ENCODE measurements at regions not wholly inside any gene's neighbourhood (a gene's known extent, or its start where the extent isn't known, plus 50 kb on each side); places are given as distances from the start of the nearest gene placed in this dataset.
"Not testable (repeated sequence)": the region's sequence is repeated elsewhere in the genome, so short reads cannot be mapped to it uniquely, and the experiment has no call there.

GRCh38 chr13:69243366-69243765 is 864.3 kb upstream of the ATXN8OS start:
- no peaks in the 10 kb centered on the region for H3K27me3 Mint-ChIP-seq
- H3K27ac Mint-ChIP-seq = no peak overlapping the region
- DNase-seq = no peak
- no peaks in the 10 kb centered on the region for H3K36me3 Mint-ChIP-seq
- no peak for ATAC-seq
- H3K4me1 Mint-ChIP-seq = no peaks in the 10 kb centered on the region
- H3K9me3 Mint-ChIP-seq (ENCODE audit: low read depth) = peaks cover 2% of the 10 kb centered on the region
- CTCF ChIA-PET = no interaction called here
- H3K4me3 Mint-ChIP-seq = no peak overlapping the region

GRCh38 chr13:69234171-69234570 is 873.5 kb upstream of the ATXN8OS start:
- ATAC-seq (no peak), DNase-seq (no peak)
- H3K9me3 Mint-ChIP-seq (ENCODE audit: low read depth) = peaks cover 18% of the 10 kb centered on the region
- no peak overlapping the region for H3K27ac Mint-ChIP-seq
- no peak overlapping the region for H3K4me3 Mint-ChIP-seq
- CTCF ChIA-PET = no interaction called here
- no peaks in the 10 kb centered on the region for H3K27me3 Mint-ChIP-seq
- no peaks in the 10 kb centered on the region for H3K4me1 Mint-ChIP-seq
- H3K36me3 Mint-ChIP-seq = no peaks in the 10 kb centered on the region

GRCh38 chr13:69226427-69226826 is 881.2 kb upstream of the ATXN8OS start:
- Mint-ChIP-seq H3K27ac (no peak overlapping the region), H3K4me1 (no peaks in the 10 kb centered on the region), H3K27me3 (no peaks in the 10 kb centered on the region), H3K4me3 (no peak overlapping the region), H3K36me3 (no peaks in the 10 kb centered on the region), H3K9me3 (ENCODE audit: low read depth) (peaks cover 16% of the 10 kb centered on the region)
- CTCF ChIA-PET = no interaction called here
- DNase-seq = no peak
- no peak for ATAC-seq

- ATAC-seq = not testable (repeated sequence)
Observed at GRCh38 chr13:69221633-69222498, 885.8 kb upstream of the ATXN8OS start.

GRCh38 chr13:69213396-69213795 is 894.2 kb upstream of the ATXN8OS start:
- Mint-ChIP-seq H3K36me3 (no peaks in the 10 kb centered on the region), H3K27ac (no peak overlapping the region), H3K4me1 (no peaks in the 10 kb centered on the region), H3K9me3 (ENCODE audit: low read depth) (peaks cover 7% of the 10 kb centered on the region), H3K27me3 (no peaks in the 10 kb centered on the region), H3K4me3 (no peak overlapping the region)
- ATAC-seq (no peak), DNase-seq (no peak)
- CTCF ChIA-PET = no interaction called here

More at GRCh38 chr13:69221633-69222498, 885.8 kb upstream of the ATXN8OS start:
- H3K27ac Mint-ChIP-seq, H3K4me1 Mint-ChIP-seq, H3K4me3 Mint-ChIP-seq, CTCF ChIA-PET, H3K36me3 Mint-ChIP-seq, H3K27me3 Mint-ChIP-seq, DNase-seq: not testable (repeated sequence)
- H3K9me3 Mint-ChIP-seq (ENCODE audit: low read depth) = peaks cover 12% of the 10 kb centered on the region

GRCh38 chr13:69204620-69205019 is 903.0 kb upstream of the ATXN8OS start:
- Mint-ChIP-seq H3K36me3 (no peaks in the 10 kb centered on the region), H3K4me3 (no peak overlapping the region), H3K27me3 (no peaks in the 10 kb centered on the region), H3K4me1 (no peaks in the 10 kb centered on the region), H3K27ac (no peak overlapping the region), H3K9me3 (ENCODE audit: low read depth) (peaks cover 4% of the 10 kb centered on the region)
- no peak for DNase-seq
- ATAC-seq = no peak
- CTCF ChIA-PET = no interaction called here

- peaks cover 4% of the 10 kb centered on the region for H3K9me3 Mint-ChIP-seq (ENCODE audit: low read depth)
- H3K4me1 Mint-ChIP-seq = no peaks in the 10 kb centered on the region
- no peak overlapping the region for H3K27ac Mint-ChIP-seq
- no peak overlapping the region for H3K4me3 Mint-ChIP-seq
- CTCF ChIA-PET = no interaction called here
- ATAC-seq = no peak
- DNase-seq = no peak
- no peaks in the 10 kb centered on the region for H3K36me3 Mint-ChIP-seq
- no peaks in the 10 kb centered on the region for H3K27me3 Mint-ChIP-seq
Observed at GRCh38 chr13:69202996-69203395, 904.6 kb upstream of the ATXN8OS start.

GRCh38 chr13:69199664-69200063 is 908.0 kb upstream of the ATXN8OS start:
- no peak overlapping the region for H3K27ac Mint-ChIP-seq
- no peaks in the 10 kb centered on the region for H3K36me3 Mint-ChIP-seq
- no peaks in the 10 kb centered on the region for H3K27me3 Mint-ChIP-seq
- H3K4me3 Mint-ChIP-seq = no peak overlapping the region
- H3K4me1 Mint-ChIP-seq = no peaks in the 10 kb centered on the region
- CTCF ChIA-PET = no interaction called here
- peaks cover 3% of the 10 kb centered on the region for H3K9me3 Mint-ChIP-seq (ENCODE audit: low read depth)
- ATAC-seq (no peak), DNase-seq (no peak)

- Mint-ChIP-seq H3K4me1 (no peaks in the 10 kb centered on the region), H3K36me3 (no peaks in the 10 kb centered on the region), H3K9me3 (ENCODE audit: low read depth) (peaks cover 3% of the 10 kb centered on the region), H3K27ac (no peak overlapping the region), H3K4me3 (no peak overlapping the region), H3K27me3 (no peaks in the 10 kb centered on the region)
- DNase-seq (no peak), ATAC-seq (no peak)
- CTCF ChIA-PET = no interaction called here
Observed at GRCh38 chr13:69198706-69199105, 908.9 kb upstream of the ATXN8OS start.

- no peak overlapping the region for H3K4me3 Mint-ChIP-seq
- CTCF ChIA-PET = no interaction called here
- no peaks in the 10 kb centered on the region for H3K36me3 Mint-ChIP-seq
Observed at GRCh38 chr13:69194130-69194529, 913.5 kb upstream of the ATXN8OS start.

GRCh38 chr13:69180034-69180433 is 927.6 kb upstream of the ATXN8OS start:
- Mint-ChIP-seq H3K27me3 (no peaks in the 10 kb centered on the region), H3K27ac (no peak overlapping the region), H3K9me3 (ENCODE audit: low read depth) (peaks cover 14% of the 10 kb centered on the region), H3K36me3 (no peaks in the 10 kb centered on the region), H3K4me1 (no peaks in the 10 kb centered on the region), H3K4me3 (no peak overlapping the region)
- DNase-seq (no peak), ATAC-seq (no peak)
- CTCF ChIA-PET = no interaction called here

More at GRCh38 chr13:69194130-69194529, 913.5 kb upstream of the ATXN8OS start:
- ATAC-seq (no peak), DNase-seq (no peak)
- H3K9me3 Mint-ChIP-seq (ENCODE audit: low read depth) = peaks cover 8% of the 10 kb centered on the region
- H3K27me3 Mint-ChIP-seq = no peaks in the 10 kb centered on the region
- no peaks in the 10 kb centered on the region for H3K4me1 Mint-ChIP-seq
- no peak overlapping the region for H3K27ac Mint-ChIP-seq

- Mint-ChIP-seq H3K9me3 (ENCODE audit: low read depth) (peaks cover 9% of the 10 kb centered on the region), H3K4me1 (no peaks in the 10 kb centered on the region), H3K36me3 (no peaks in the 10 kb centered on the region), H3K27ac (no peak overlapping the region), H3K4me3 (no peak overlapping the region), H3K27me3 (no peaks in the 10 kb centered on the region)
- CTCF ChIA-PET = no interaction called here
- no peak for DNase-seq
- ATAC-seq = no peak
Observed at GRCh38 chr13:69178000-69178399, 929.6 kb upstream of the ATXN8OS start.

GRCh38 chr13:69168436-69168835 is 939.2 kb upstream of the ATXN8OS start:
- no peaks in the 10 kb centered on the region for H3K36me3 Mint-ChIP-seq
- DNase-seq (no peak), ATAC-seq (no peak)
- CTCF ChIA-PET = no interaction called here
- H3K4me1 Mint-ChIP-seq = no peaks in the 10 kb centered on the region
- H3K9me3 Mint-ChIP-seq (ENCODE audit: low read depth) = peaks cover 8% of the 10 kb centered on the region
- no peak overlapping the region for H3K27ac Mint-ChIP-seq
- no peaks in the 10 kb centered on the region for H3K27me3 Mint-ChIP-seq
- H3K4me3 Mint-ChIP-seq = no peak overlapping the region

- H3K27me3 Mint-ChIP-seq = no peaks in the 10 kb centered on the region
- no peaks in the 10 kb centered on the region for H3K36me3 Mint-ChIP-seq
- H3K27ac Mint-ChIP-seq = no peak overlapping the region
- DNase-seq (no peak), ATAC-seq (no peak)
- H3K4me1 Mint-ChIP-seq = no peaks in the 10 kb centered on the region
- no peak overlapping the region for H3K4me3 Mint-ChIP-seq
- CTCF ChIA-PET = no interaction called here
- H3K9me3 Mint-ChIP-seq (ENCODE audit: low read depth) = peaks cover 16% of the 10 kb centered on the region
Observed at GRCh38 chr13:69155136-69155535, 952.5 kb upstream of the ATXN8OS start.

Measured in activated CD8-positive, alpha-beta memory T cell treated with anti-CD3 and anti-CD28 coated beads, Interleukin-2, amount 10 ng/mL, durations not matched to agents 7 days and 5 days (primary cell).